ENCODE measurements at regions not wholly inside any gene's neighbourhood (a gene's known extent, or its start where the extent isn't known, plus 50 kb on each side); places are given as distances from the start of the nearest gene placed in this dataset.

GRCh38 chr10:22852712-22853353 is 75.0 kb upstream of the ARMC3 start:
- Mint-ChIP-seq H3K4me3 (no peak overlapping the region), H3K4me1 (peaks cover 8% of the 10 kb centered on the region), H3K36me3 (ENCODE audit: low read depth) (no peaks in the 10 kb centered on the region), H3K27me3 (no peaks in the 10 kb centered on the region), H3K27ac (no peak overlapping the region), H3K9me3 (no peaks in the 10 kb centered on the region)
- ChIA-PET CTCF (interaction anchor here (0.6 kb wide), 1 partner anchor 268 kb away, joined by 3 read pairs; no protein-coding TSS in a partner anchor), POLR2A (no interaction called here)
- ATAC-seq (ENCODE audit: low read depth) (no peak), DNase-seq (no peak)
- no peak for TF ChIP-seq CTCF (IDR thresholded peaks at IDR 0.05)
- intact Hi-C loops (cut with micrococcal nuclease), result no loop called here

GRCh38 chr10:22851865-22852239 is 76.0 kb upstream of the ARMC3 start:
- intact Hi-C loops (cut with micrococcal nuclease), result no loop called here
- no peak for TF ChIP-seq CTCF (IDR thresholded peaks at IDR 0.05)
- H3K4me3 Mint-ChIP-seq, result no peak overlapping the region
- ChIA-PET POLR2A (no interaction called here), CTCF (no interaction called here)
- ATAC-seq (ENCODE audit: low read depth), result no peak
- no peaks in the 10 kb centered on the region for H3K36me3 Mint-ChIP-seq (ENCODE audit: low read depth)
- peaks cover 8% of the 10 kb centered on the region for H3K4me1 Mint-ChIP-seq
- no peak for DNase-seq
- H3K27me3 Mint-ChIP-seq, result no peaks in the 10 kb centered on the region
- no peaks in the 10 kb centered on the region for H3K9me3 Mint-ChIP-seq
- H3K27ac Mint-ChIP-seq, result no peak overlapping the region

GRCh38 chr10:22850541-22850940 is 77.3 kb upstream of the ARMC3 start:
- intact Hi-C loops (cut with micrococcal nuclease), result no loop called here
- ChIA-PET POLR2A (no interaction called here), CTCF (no interaction called here)
- Mint-ChIP-seq H3K9me3 (no peaks in the 10 kb centered on the region), H3K4me3 (no peak overlapping the region), H3K36me3 (ENCODE audit: low read depth) (no peaks in the 10 kb centered on the region), H3K27me3 (no peaks in the 10 kb centered on the region), H3K4me1 (peaks cover 11% of the 10 kb centered on the region), H3K27ac (no peak overlapping the region)
- no peak for ATAC-seq (ENCODE audit: low read depth)
- TF ChIP-seq CTCF (IDR thresholded peaks at IDR 0.05), result no peak
- no peak for DNase-seq

GRCh38 chr10:22849077-22849805 is 78.6 kb upstream of the ARMC3 start:
- H3K9me3 Mint-ChIP-seq, result no peaks in the 10 kb centered on the region
- H3K27ac Mint-ChIP-seq, result no peak overlapping the region
- CTCF ChIA-PET, result no interaction called here
- ATAC-seq (ENCODE audit: low read depth), result no peak
- H3K27me3 Mint-ChIP-seq, result no peaks in the 10 kb centered on the region
- POLR2A ChIA-PET, result no interaction called here
- intact Hi-C loops (cut with micrococcal nuclease), result loop anchor here (5.0 kb wide), 1 partner anchor 277 kb away; no protein-coding TSS in a partner anchor
- H3K4me1 Mint-ChIP-seq, result peaks cover 11% of the 10 kb centered on the region
- DNase-seq, result no peak
- H3K36me3 Mint-ChIP-seq (ENCODE audit: low read depth), result no peaks in the 10 kb centered on the region
- H3K4me3 Mint-ChIP-seq, result no peak overlapping the region
- TF ChIP-seq CTCF (IDR thresholded peaks at IDR 0.05), result no peak

- TF ChIP-seq CTCF (IDR thresholded peaks at IDR 0.05), result no peak
- no peaks in the 10 kb centered on the region for H3K36me3 Mint-ChIP-seq (ENCODE audit: low read depth)
- H3K27ac Mint-ChIP-seq, result no peak overlapping the region
- no peak overlapping the region for H3K4me3 Mint-ChIP-seq
- intact Hi-C loops (cut with micrococcal nuclease), result loop anchor here (5.0 kb wide), 1 partner anchor 276 kb away; no protein-coding TSS in a partner anchor
- no peak for ATAC-seq (ENCODE audit: low read depth)
- H3K4me1 Mint-ChIP-seq, result peaks cover 11% of the 10 kb centered on the region
- DNase-seq, result no peak
- no peaks in the 10 kb centered on the region for H3K9me3 Mint-ChIP-seq
- H3K27me3 Mint-ChIP-seq, result no peaks in the 10 kb centered on the region
- ChIA-PET CTCF (no interaction called here), POLR2A (no interaction called here)
Observed at GRCh38 chr10:22848509-22848908, 79.3 kb upstream of the ARMC3 start.
